GM12878 (cell line): ENCODE measurements at regions not wholly inside any gene's neighbourhood (a gene's known extent, or its start where the extent isn't known, plus 50 kb on each side); places are given as distances from the start of the nearest gene placed in this dataset.

Experiments used
- ASH2L ChIP-seq: fragments of 300-600, 200-600 bp; sonication (generic); IDR thresholded peaks from 2 replicates; pipeline ENCODE4 v1.6.1; 2017; ENCODE audit warnings: low read depth, mild to moderate bottlenecking, borderline replicate concordance
- CREM ChIP-seq: IDR thresholded peaks from 2 replicates; pipeline ENCODE4 v1.6.1; 2014; ENCODE audit warnings: antibody characterized with exemption, low read depth
- ETV6 ChIP-seq, 2 experiments: fragments of 450-650 bp in 1 of 2; IDR thresholded peaks in 1 of 2; conservative IDR thresholded peaks in 1 of 2; 2 replicates each; pipeline ENCODE4 v1.6.1; 2014; ENCODE audit warnings: antibody characterized with exemption in 1 of 2, borderline replicate concordance in 1 of 2, low read depth in 1 of 2, mild to moderate bottlenecking in 1 of 2, moderate library complexity in 1 of 2
- POLR2A ChIP-seq: IDR thresholded peaks from 2 replicates; pipeline ENCODE4 v1.6.1; 2011; ENCODE audit warnings: low read depth, mild to moderate bottlenecking, low read length
- TCF3 ChIP-seq: IDR thresholded peaks from 2 replicates; pipeline ENCODE4 v1.6.1; 2012; ENCODE audit warnings: low read depth, mild to moderate bottlenecking, low read length, borderline replicate concordance; ENCODE audit not compliant: insufficient read depth
- TCF7 ChIP-seq: IDR thresholded peaks from 2 replicates; pipeline ENCODE4 v1.6.1; 2014; ENCODE audit warnings: antibody characterized with exemption, borderline replicate concordance
- ZBTB11 ChIP-seq: fragments of 450-650 bp; formaldehyde crosslinking; IDR thresholded peaks from 2 replicates; pipeline ENCODE4 v1.5.0; 2022; ENCODE audit warnings: mild to moderate bottlenecking, missing genetic modification characterization
- ZNF622 ChIP-seq: fragments of 450-650 bp; IDR thresholded peaks from 2 replicates; pipeline ENCODE4 v1.6.1; 2017; ENCODE audit warnings: mild to moderate bottlenecking, inconsistent platforms

- no peak for TF ChIP-seq ETV6 (conservative IDR thresholded peaks at IDR 0.05 in 1 of 2, IDR thresholded peaks at IDR 0.05 in 1 of 2; ENCODE audit: borderline replicate concordance in 1 of 2, low read depth in 1 of 2)
- no peak for TF ChIP-seq ZNF622
- no peak for TF ChIP-seq ASH2L
- no peak for TF ChIP-seq POLR2A
- no peak for TF ChIP-seq CREM
- no peak for TF ChIP-seq ZBTB11 (CRISPR knock-in tag)
- no peak for TF ChIP-seq TCF3
- TF ChIP-seq TCF7 = no peak
Measured at GRCh38 chr5:39979-40583, 51.9 kb upstream of the PLEKHG4B start (continued).
